CD4-positive, alpha-beta T cell (primary cell): ENCODE measurements at regions not wholly inside any gene's neighbourhood (a gene's known extent, or its start where the extent isn't known, plus 50 kb on each side); places are given as distances from the start of the nearest gene placed in this dataset.

Experiments
- ATAC-seq: fragments of 200-7000 bp; cut with Tn5 transposase; one replicate; pipeline ENCODE4 v1.10.0; 2022; ENCODE audit warnings: mild to moderate bottlenecking; ENCODE audit not compliant: poor library complexity
- CTCF ChIA-PET: fragments of 350-600 bp; sonication (Branson Sonifier 250); formaldehyde crosslinking; loops from one replicate; lab custom pipeline; 2021; ENCODE audit warnings: antibody characterized with exemption, inconsistent platforms; lab: Charles Lee
- POLR2A ChIA-PET: fragments of 350-600 bp; sonication (Branson Sonifier 250); formaldehyde crosslinking; loops from one replicate; lab custom pipeline; 2021; ENCODE audit warnings: antibody characterized with exemption, inconsistent platforms; lab: Charles Lee
- DNase-seq, 14 experiments: peaks; one replicate each; pipeline ENCODE4 v3.0.0-alpha.2; 2013 to 2020; ENCODE audit warnings: mixed read lengths in 2 of 14
- H3K27ac ChIP-seq, 2 donors: one replicate each; pipeline versions ENCODE4 v1.5.1 to v1.7.0; 2013; ENCODE audit warnings: low read length in 2 of 2, low read depth in 1 of 2, mild to moderate bottlenecking in 1 of 2
- H3K27me3 ChIP-seq, 2 experiments: 1 replicate in 1 of 2; 2 replicates in 1 of 2; pipeline versions ENCODE4 v1.6.1 to v1.7.0; 2013; ENCODE audit warnings: low read length in 2 of 2, control low read depth in 1 of 2, mild to moderate bottlenecking in 1 of 2, moderate library complexity in 1 of 2; ENCODE audit not compliant: insufficient read depth in 2 of 2, control insufficient read depth in 1 of 2
- H3K36me3 ChIP-seq: one replicate; pipeline ENCODE4 v1.6.1; 2013; ENCODE audit warnings: low read length, control low read depth; ENCODE audit not compliant: insufficient read depth
- H3K4me1 ChIP-seq: one replicate; pipeline ENCODE4 v1.6.1; 2013; ENCODE audit warnings: low read length, control low read depth; ENCODE audit not compliant: insufficient read depth
- H3K4me3 ChIP-seq: one replicate; pipeline ENCODE4 v1.5.1; 2013; ENCODE audit warnings: mild to moderate bottlenecking, low read length, moderate library complexity
- H3K9me3 ChIP-seq, 2 experiments: 1 replicate in 1 of 2; 2 replicates in 1 of 2; pipeline versions ENCODE4 v1.6.1 to v1.7.0; 2013; ENCODE audit warnings: low read length in 2 of 2, mild to moderate bottlenecking in 2 of 2, control low read depth in 1 of 2, moderate library complexity in 1 of 2; ENCODE audit not compliant: control insufficient read depth in 1 of 2, insufficient read depth in 1 of 2
- H3K27ac Mint-ChIP-seq: one replicate; pipeline ENCODE4 v1.8.0; 2020; ENCODE audit warnings: mixed read lengths
- H3K27me3 Mint-ChIP-seq: one replicate; pipeline ENCODE4 v1.8.0; 2021; ENCODE audit warnings: mixed read lengths
- H3K36me3 Mint-ChIP-seq: one replicate; pipeline ENCODE4 v1.8.0; 2021; ENCODE audit warnings: low read depth, mixed read lengths
- H3K4me1 Mint-ChIP-seq: one replicate; pipeline ENCODE4 v1.8.0; 2021; ENCODE audit warnings: low read depth, mixed read lengths
- H3K4me3 Mint-ChIP-seq: one replicate; pipeline ENCODE4 v1.8.0; 2020; ENCODE audit warnings: mild to moderate bottlenecking, mixed read lengths
- H3K9me3 Mint-ChIP-seq: one replicate; pipeline ENCODE4 v1.8.0; 2020; ENCODE audit warnings: mixed read lengths
- intact Hi-C, 2 experiments: fragments of 100-400 bp; cut with DNase I in 1 of 2; cut with micrococcal nuclease in 1 of 2; formaldehyde crosslinking; loops; one replicate each; pipeline versions ENCODE4 v1.15.1 to v1.9.0; 2023 to 2025; cut with DNase I, micrococcal nuclease
- TF ChIP-seq, protein P1 (sequence below): fragments of 200-600 bp; IDR thresholded peaks from one replicate; pipeline ENCODE4 v1.8.0; 2022; ENCODE audit warnings: antibody characterized with exemption, mild to moderate bottlenecking

GRCh38 chr2:236345081-236345714, 81.0 kb upstream of the ASB18 start:
- H3K4me1 ChIP-seq, result no peaks in the 10 kb centered on the region
- Mint-ChIP-seq H3K9me3 (no peaks in the 10 kb centered on the region), H3K36me3 (no peaks in the 10 kb centered on the region), H3K27ac (no peak overlapping the region), H3K4me1 (no peaks in the 10 kb centered on the region), H3K4me3 (no peak overlapping the region), H3K27me3 (peaks cover 3% of the 10 kb centered on the region)
- no peaks in the 10 kb centered on the region for H3K9me3 ChIP-seq
- DNase-seq (no peak), ATAC-seq (no peak)
- ChIA-PET POLR2A (no interaction called here), CTCF (no interaction called here)
- H3K27ac ChIP-seq, result no peak overlapping the region
- intact Hi-C loops, result loop anchor here in 1 of 2 experiments (10.0 kb wide), 1 partner anchor 1230 kb away; no protein-coding TSS in a partner anchor
- no peaks in the 10 kb centered on the region for H3K36me3 ChIP-seq
- H3K4me3 ChIP-seq, result no peak overlapping the region
- H3K27me3 ChIP-seq, result no peaks in the 10 kb centered on the region
- TF ChIP-seq, protein P1, sequence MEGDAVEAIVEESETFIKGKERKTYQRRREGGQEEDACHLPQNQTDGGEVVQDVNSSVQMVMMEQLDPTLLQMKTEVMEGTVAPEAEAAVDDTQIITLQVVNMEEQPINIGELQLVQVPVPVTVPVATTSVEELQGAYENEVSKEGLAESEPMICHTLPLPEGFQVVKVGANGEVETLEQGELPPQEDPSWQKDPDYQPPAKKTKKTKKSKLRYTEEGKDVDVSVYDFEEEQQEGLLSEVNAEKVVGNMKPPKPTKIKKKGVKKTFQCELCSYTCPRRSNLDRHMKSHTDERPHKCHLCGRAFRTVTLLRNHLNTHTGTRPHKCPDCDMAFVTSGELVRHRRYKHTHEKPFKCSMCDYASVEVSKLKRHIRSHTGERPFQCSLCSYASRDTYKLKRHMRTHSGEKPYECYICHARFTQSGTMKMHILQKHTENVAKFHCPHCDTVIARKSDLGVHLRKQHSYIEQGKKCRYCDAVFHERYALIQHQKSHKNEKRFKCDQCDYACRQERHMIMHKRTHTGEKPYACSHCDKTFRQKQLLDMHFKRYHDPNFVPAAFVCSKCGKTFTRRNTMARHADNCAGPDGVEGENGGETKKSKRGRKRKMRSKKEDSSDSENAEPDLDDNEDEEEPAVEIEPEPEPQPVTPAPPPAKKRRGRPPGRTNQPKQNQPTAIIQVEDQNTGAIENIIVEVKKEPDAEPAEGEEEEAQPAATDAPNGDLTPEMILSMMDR, result no peak

DNA sequence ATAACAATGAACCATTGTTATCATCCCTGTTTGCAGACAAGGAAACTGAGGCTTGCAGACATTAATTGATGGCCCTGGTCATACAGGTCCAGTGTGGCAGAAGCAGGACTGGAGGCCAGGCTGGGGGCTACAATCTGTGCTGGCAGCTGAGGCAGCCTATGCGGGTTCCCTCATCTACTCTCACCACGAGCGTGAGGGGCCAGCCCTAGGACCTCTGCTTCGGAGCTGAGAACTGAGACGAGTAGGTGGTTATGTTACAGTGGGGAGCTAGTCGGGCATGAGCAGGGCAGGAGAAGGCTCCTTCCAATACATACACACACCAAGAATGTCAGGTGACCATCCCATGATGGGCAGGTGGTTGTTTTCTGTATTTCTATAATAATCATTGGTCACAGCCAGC, 82.2 kb upstream of the ASB18 start:
- POLR2A ChIA-PET, result no interaction called here
- Histone ChIP-seq H3K9me3 (no peaks in the 10 kb centered on the region), H3K4me3 (no peak overlapping the region), H3K27ac (no peak overlapping the region), H3K27me3 (peaks cover 0 to under 1% of the 10 kb centered on the region in 2 experiments), H3K36me3 (no peaks in the 10 kb centered on the region), H3K4me1 (no peaks in the 10 kb centered on the region)
- Mint-ChIP-seq H3K4me1 (no peaks in the 10 kb centered on the region), H3K27me3 (peaks cover 5% of the 10 kb centered on the region), H3K9me3 (no peaks in the 10 kb centered on the region), H3K36me3 (no peaks in the 10 kb centered on the region), H3K4me3 (no peak overlapping the region), H3K27ac (no peak overlapping the region)
- ATAC-seq, result no peak
- DNase-seq, result no peak
- intact Hi-C loops, result loop anchor here in 1 of 2 experiments (10.0 kb wide), 1 partner anchor 1228 kb away; no protein-coding TSS in a partner anchor
- CTCF ChIA-PET, result no interaction called here
- TF ChIP-seq, protein P1, result no peak

- no peaks in the 10 kb centered on the region for H3K36me3 ChIP-seq
- no peaks in the 10 kb centered on the region for H3K4me1 ChIP-seq
- DNase-seq (no peak), ATAC-seq (no peak)
- H3K36me3 Mint-ChIP-seq, result no peaks in the 10 kb centered on the region
- H3K9me3 Mint-ChIP-seq, result no peaks in the 10 kb centered on the region
- no peak overlapping the region for H3K4me3 ChIP-seq
- no peak overlapping the region for H3K27ac ChIP-seq
- H3K4me1 Mint-ChIP-seq, result peaks cover 5% of the 10 kb centered on the region
- peaks cover 16% of the 10 kb centered on the region for H3K27me3 Mint-ChIP-seq
- no peak overlapping the region for H3K27ac Mint-ChIP-seq
- H3K4me3 Mint-ChIP-seq, result no peak overlapping the region
- TF ChIP-seq, protein P1, result no peak
- intact Hi-C loops, result loop anchor here in 1 of 2 experiments (10.0 kb wide), 1 partner anchor 1227 kb away; no protein-coding TSS in a partner anchor
- peaks cover 5 to 6% of the 10 kb centered on the region in 2 experiments for H3K27me3 ChIP-seq
- H3K9me3 ChIP-seq, result no peaks in the 10 kb centered on the region
- CTCF ChIA-PET, result no interaction called here
- POLR2A ChIA-PET, result interaction anchor here (1.3 kb wide), 1 partner anchor 737 kb away, joined by 3 read pairs; the partner anchor contains the start of gene COPS8
Measured at GRCh38 chr2:236348279-236348678, 84.1 kb upstream of the ASB18 start.
